CD4-positive, alpha-beta T cell treated with Interleukin-6 at 100 ng/mL for 8 hours (primary cell): ENCODE measurements at regions not wholly inside any gene's neighbourhood (a gene's known extent, or its start where the extent isn't known, plus 50 kb on each side); places are given as distances from the start of the nearest gene placed in this dataset.

Experiments
- DNase-seq: peaks from one replicate; pipeline ENCODE4 v3.0.0-alpha.2; 2020; ENCODE audit warnings: mixed read lengths, low spot score

DNA sequence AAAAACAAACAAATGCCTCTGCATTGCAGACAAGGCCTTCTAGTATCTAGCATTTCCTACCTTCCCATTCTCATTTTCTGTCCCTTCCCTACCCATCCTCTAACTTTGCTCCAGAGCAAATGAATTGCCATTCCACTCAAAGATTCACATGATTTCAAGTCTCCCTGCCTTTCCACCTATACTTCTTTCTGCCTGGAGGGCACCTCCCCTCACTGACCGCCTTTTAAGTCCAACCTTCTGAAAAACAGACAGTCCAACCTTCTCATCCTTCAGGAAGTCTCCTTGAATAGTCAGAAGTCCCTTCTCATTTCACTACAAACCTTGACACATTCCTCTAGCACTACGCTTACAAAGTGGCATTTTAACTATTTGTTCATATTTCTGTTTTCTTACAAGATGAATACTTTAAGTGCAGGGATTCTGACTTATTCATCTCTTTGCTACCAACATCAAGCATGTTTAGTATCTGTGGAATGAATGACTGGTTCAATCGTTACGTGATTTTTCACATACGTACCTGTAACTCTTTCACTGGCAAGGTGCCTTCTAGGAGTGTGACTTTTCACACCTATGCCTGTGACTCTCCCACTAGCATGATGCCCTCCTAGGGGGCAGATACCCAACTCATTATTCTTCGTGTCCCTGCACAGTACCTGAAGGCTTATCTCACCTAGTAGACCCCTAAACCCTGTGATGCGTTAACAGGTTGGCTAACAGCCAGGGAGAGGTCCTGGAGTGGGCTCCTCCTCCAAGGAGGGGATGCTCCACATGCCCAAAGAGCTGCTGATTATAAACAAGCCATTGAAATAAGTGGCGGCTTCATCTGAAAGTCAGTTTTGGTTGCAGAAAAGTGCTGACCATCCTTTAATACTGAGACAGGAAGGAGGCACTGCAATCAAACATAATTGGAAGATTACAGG lies 356.2 kb downstream of the MYCN start:
- DNase-seq: no peak

DNA sequence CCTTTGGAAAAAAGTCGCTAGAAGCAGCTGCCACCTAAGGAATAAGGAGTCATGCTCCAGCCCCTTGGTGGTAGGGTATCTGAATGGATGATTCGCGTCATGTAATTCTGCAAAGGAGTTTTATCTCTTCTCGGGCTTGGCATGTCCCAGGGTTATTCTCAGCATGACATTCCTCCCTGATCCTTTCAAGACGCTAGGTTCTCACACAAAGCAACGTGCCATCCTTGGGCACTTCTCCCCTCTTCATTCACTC lies 355.6 kb downstream of the MYCN start:
- no peak for DNase-seq

- DNase-seq: no peak
Measured at GRCh38 chr2:16294791-16295190, 354.4 kb downstream of the MYCN start.

DNA sequence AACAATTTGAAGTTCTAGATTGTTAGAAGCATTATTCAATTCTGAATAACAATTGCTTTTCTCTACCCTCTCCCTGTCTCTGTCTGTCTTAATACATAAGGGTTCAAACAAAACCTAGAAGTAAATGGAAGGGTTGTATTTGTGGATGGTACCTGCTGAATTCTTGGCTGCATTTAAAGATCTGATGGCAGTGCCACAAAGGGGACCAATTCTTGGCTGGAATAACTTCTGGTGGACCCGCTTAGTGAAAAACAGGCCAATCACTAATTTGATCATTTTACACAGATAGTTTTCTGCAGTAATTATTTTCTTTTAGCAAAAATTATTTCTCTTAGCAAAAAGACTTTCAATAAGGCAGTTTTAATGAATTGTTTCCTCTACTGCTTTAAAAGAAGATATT lies 353.5 kb downstream of the MYCN start:
- DNase-seq: no peak

GRCh38 chr2:16293398-16293797 lies 353.0 kb downstream of the MYCN start:
- no peak for DNase-seq

- DNase-seq: no peak
Measured at GRCh38 chr2:16291731-16292550, 351.6 kb downstream of the MYCN start.

DNA sequence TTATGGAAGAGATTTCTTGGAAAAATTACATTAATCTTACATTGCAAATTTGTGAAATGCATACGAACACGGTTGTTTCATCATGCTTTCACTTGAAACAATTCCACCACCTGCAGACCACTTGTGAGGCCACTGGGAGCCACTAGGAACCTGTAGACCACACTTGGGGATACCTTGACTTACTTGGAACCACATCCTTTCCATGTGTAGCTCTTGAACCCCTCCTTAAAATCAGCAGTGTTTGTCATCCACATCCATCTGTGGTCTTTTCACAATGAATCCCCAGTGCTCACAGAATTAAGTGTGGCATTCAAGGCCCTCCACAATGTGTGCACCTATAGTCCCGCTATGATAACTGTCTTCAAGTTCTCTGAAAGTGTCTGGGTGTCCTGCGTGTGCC lies 350.9 kb downstream of the MYCN start:
- no peak for DNase-seq

DNA sequence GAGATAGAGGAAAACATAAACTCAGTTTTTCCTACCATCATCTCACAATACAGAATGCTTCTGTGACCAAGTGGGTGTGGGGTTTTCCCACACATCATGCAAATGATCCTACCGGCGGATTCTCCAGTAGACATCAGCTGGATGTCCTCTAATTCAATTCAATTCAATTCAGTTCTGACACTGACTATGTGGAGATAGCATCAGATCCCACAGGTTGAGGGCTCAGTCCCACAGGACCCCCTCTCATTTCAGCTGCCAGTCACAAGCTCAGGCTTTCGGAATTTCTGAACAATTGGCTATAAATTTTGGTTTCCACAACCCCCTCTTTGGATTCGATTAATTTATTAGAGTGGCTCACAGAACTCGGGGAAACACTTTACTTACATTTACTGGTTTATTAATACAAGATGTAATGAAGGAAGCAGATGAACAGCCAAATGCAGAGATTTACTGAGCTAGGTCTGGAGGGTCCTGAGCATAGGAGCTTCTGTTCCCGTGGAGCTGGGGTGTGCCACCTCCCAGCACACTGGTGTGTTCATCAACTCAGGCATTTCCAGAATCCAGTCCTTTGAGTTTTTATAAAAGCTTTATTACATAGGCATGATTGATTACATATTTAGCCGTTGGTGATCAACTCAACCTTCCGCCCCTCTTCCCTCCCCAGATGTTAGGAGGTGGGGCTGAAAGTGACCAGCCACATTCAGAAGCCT lies 350.1 kb downstream of the MYCN start:
- no peak for DNase-seq

GRCh38 chr2:16288371-16289112 lies 348.2 kb downstream of the MYCN start:
- DNase-seq: no peak

GRCh38 chr2:16287831-16288230 lies 347.5 kb downstream of the MYCN start:
- DNase-seq: no peak

DNA sequence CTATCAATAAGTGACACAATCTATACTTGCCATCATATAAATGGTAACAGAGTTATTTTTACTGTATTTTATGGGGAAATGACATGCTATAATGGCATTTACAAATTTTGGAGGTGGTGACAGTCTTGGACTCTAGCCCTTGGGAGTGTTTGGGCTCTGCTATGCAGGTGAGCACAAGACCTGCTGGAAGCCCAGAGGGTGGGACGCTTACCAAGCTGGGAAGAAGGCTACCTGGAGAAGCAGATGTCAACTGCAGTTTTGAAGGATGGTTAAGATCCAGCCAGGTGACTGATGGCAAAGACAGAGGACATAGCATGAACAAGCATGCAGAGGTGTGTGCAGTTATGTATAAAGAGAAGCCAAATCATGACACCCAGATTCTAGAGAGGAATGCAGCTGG lies 346.9 kb downstream of the MYCN start:
- no peak for DNase-seq

- DNase-seq: no peak
Measured at GRCh38 chr2:16285813-16286510, 345.6 kb downstream of the MYCN start.

DNA sequence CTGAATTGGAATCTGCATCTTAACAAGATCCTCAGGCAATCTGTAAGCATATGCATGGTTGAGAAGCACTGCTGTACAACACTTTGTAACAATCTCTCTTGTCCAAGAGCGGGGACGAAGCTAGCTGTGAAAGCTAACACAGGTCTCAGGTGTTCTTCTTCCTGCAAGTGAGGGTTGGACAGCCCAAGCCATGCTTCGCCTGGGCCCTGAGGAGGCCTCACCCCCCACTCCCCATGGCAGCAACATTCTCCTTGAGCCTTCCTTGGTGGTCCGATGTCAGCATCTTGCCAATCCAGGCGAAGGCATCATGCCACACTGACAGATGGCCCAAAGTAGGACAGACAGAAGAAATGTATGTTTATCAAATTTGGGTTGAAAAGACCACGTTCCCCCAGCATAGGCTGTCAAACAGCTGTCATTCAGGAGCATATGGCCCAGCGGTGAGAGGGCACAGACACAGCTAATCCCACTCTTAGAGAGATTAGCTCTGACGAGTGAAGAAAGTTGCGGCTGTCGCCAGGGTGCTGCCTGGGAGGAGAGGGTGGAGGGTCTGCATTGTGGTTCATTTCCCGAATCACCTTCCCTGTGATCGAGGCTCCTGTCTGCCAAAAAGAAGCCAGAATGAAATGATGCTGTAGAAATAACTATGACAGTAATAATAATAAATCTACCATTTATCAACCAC lies 344.7 kb downstream of the MYCN start:
- no peak for DNase-seq

DNA sequence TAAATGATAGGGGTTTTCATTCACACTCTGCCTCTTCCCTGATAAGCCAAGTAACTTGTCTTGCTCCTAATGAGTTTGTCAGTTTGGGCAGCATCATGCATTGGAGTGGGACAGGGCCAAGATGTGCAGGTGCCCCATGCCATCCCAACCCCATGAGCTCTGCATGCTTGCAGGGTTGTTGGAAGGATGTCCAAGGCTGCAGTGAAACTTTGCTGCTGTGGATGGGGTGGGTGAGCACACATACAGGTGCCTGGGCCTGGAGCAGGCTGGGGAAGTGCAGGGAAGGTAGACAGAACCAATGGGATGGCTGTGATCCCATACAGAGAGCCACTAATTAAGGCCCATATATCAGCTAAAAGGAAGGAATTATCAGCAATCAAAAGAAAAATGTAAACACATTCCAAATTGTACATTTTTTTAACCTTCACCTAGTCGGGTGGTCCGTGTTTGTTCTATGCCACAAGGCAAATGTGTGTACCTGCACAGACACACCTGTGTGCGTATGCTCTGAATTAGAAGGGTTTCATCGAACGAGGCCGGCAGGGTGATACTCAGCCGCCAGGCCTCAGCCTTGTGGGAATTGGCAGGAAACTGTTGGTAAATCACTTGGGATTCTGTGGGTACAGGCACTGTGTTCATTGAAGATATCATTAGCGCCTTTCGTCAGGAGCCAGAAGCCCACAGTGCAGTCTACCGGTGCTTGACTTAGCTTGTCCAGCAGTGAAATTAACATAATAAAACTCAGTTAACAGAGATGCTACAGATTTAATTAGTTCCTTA lies 342.9 kb downstream of the MYCN start:
- no peak for DNase-seq

DNA sequence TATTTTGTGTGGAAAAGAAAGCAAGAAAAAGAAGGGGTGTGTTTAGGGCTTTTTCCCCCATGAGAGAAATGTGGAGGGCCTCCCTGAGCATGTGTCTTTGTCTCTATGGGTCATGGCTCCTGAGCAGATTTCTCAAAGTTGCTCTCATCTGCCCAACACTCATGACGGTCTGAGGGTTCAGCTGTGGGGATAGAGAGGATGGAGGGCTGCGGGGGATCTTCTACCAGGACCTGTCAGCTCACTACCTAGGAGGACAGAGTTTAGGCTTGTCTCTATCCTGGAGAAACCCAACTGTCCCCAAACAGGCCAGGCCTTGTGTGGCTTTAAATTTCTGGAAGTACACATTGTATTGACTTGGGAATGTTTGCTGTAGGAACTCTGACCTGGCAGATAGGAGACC lies 342.2 kb downstream of the MYCN start:
- DNase-seq: no peak

GRCh38 chr2:16281451-16282335 lies 341.3 kb downstream of the MYCN start:
- no peak for DNase-seq

DNA sequence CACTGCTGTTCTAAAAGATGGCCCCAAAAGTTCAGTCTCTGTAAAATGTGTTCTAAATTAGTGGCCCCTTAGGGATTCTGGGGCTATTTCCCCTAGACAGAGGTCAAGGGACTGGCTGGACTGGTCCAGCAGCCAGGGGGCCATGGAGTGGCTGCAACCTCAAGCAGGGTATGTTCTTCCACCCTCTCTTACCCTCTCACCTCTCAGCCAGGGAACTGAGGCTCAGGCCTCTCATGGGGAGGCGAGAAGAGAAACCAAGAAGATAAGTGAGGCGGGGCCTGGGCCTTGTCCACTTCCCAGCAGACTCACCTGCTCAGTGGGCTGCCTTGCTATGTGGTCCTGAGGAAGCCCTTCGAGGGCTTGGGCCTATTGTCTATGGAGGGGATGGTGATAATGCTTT lies 339.7 kb downstream of the MYCN start:
- no peak for DNase-seq

GRCh38 chr2:16279641-16280040 lies 339.3 kb downstream of the MYCN start:
- no peak for DNase-seq

DNA sequence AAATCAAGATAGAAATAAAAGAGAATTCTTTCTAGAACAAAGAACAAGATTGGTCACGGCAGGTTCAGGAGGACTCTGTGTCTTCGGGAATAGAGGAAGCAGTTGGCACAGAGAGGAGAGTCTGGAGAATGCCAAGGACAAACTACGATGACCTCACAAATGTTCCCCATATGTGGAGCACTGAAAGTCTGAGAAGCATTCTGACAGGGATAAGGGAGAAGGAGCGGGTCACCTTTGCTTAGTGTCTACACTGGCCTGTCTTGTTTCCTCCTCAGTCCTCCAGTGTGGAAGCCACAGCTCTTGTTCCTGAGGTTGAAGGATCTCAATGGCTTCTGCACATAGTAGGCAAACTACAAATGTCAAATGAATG lies 338.8 kb downstream of the MYCN start:
- DNase-seq: no peak
